ENCODE measurements at regions not wholly inside any gene's neighbourhood (a gene's known extent, or its start where the extent isn't known, plus 50 kb on each side); places are given as distances from the start of the nearest gene placed in this dataset.

DNA sequence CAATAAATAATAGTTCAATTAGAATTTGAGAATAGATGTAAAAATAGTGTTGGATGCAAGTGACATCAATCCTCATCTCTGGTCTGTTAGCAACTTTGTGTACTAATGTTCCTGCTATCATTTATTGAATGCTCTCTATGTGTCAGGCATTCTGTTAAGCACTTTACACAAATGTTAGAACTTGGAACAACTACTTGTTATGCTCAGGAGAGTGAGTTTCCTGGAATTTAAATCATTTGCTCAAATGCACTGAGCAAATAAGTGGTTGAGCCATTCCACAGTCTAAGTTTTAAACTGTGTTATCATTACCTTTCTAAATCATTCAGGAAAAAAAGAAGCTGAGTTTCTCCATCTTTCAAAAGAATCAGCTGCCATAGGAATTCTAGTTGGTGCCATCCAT lies 1327.3 kb upstream of the GOT2 start:
- no peak for TF ChIP-seq CTCF (IDR thresholded peaks at IDR 0.05; ENCODE audit: poor library complexity)
- TF ChIP-seq EZH2 (IDR thresholded peaks at IDR 0.05; ENCODE audit: borderline replicate concordance): no peak
- TF ChIP-seq EZH2phosphoT487 (IDR thresholded peaks at IDR 0.05; ENCODE audit: low read depth, severe bottlenecking, unreplicated experiment): no peak
- Histone ChIP-seq H3K4me3 (no peak overlapping the region), H3K4me2 (no peak overlapping the region), H3K4me1 (ENCODE audit: insufficient read depth) (no peaks in the 10 kb centered on the region), H3K27me3 (no peaks in the 10 kb centered on the region), H3K9me3 (ENCODE audit: low read depth) (no peaks in the 10 kb centered on the region), H3K36me3 (replicated peaks; ENCODE audit: insufficient read depth, low read depth) (no peaks in the 10 kb centered on the region), H3K9me2 (replicated peaks; ENCODE audit: insufficient read depth) (no peaks in the 10 kb centered on the region), H3K79me2 (no peaks in the 10 kb centered on the region), H2AFZ (no peak overlapping the region), H3K27ac (no peak overlapping the region), H4K20me1 (ENCODE audit: insufficient read depth, poor library complexity, severe bottlenecking) (no peaks in the 10 kb centered on the region)
- no peak for DNase-seq (ENCODE audit: low spot score)

DNA sequence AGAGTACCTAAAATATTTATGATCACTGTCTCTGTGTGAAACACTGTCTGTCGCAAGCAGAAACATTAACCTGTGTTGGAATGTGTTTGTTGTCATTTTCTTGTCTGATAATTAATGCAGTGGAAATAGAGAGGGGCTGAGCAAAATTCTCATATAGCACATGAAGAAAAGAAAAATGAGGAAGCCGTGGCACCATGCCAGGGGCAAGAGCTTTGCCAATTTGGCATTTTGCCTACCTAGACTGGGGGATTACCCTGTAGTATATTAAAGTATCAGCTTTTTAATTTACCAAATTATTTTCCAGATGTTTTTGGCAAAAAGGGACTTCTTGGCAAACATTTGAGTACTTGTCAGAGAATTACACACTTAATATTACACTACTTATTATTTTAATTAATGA lies 1326.6 kb upstream of the GOT2 start:
- Histone ChIP-seq H3K79me2 (no peaks in the 10 kb centered on the region), H4K20me1 (ENCODE audit: insufficient read depth, poor library complexity, severe bottlenecking) (no peaks in the 10 kb centered on the region), H3K4me2 (no peak overlapping the region), H3K36me3 (replicated peaks; ENCODE audit: insufficient read depth, low read depth) (no peaks in the 10 kb centered on the region), H3K4me1 (ENCODE audit: insufficient read depth) (no peaks in the 10 kb centered on the region), H3K4me3 (no peak overlapping the region), H3K9me3 (ENCODE audit: low read depth) (no peaks in the 10 kb centered on the region), H3K9me2 (replicated peaks; ENCODE audit: insufficient read depth) (no peaks in the 10 kb centered on the region), H3K27ac (no peak overlapping the region), H2AFZ (no peak overlapping the region), H3K27me3 (no peaks in the 10 kb centered on the region)
- 66% methylated on average over 2 of the region's 2 CpGs for WGBS (ENCODE audit: low lambda C conversion rate, missing lambda C conversion rate)
- no peak for DNase-seq (ENCODE audit: low spot score)
- TF ChIP-seq CTCF (IDR thresholded peaks at IDR 0.05; ENCODE audit: poor library complexity) (no peak), EZH2 (IDR thresholded peaks at IDR 0.05; ENCODE audit: borderline replicate concordance) (no peak), EZH2phosphoT487 (IDR thresholded peaks at IDR 0.05; ENCODE audit: low read depth, severe bottlenecking, unreplicated experiment) (no peak)

DNA sequence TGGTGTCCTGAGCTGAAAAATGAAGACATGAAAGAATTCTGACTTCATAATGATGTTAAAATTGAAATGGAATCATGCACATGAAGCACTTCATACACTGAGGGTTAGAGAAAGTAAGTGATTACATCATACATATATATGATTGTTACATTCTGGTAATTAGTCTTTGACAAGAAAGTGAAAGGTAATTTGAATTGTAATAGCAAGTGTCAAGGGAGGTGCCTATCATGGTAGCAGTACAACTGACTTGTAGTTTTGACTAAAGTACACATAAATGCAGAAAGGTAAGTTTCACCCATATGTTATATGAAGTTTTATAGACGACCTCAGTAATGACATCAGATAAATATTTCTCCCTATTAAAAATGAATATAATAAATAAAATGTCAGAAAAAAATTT lies 1325.0 kb upstream of the GOT2 start:
- DNase-seq (ENCODE audit: low spot score): no peak
- Histone ChIP-seq H2AFZ (no peak overlapping the region), H3K4me3 (no peak overlapping the region), H3K9me2 (replicated peaks; ENCODE audit: insufficient read depth) (no peaks in the 10 kb centered on the region), H3K4me1 (ENCODE audit: insufficient read depth) (no peaks in the 10 kb centered on the region), H4K20me1 (ENCODE audit: insufficient read depth, poor library complexity, severe bottlenecking) (no peaks in the 10 kb centered on the region), H3K27me3 (no peaks in the 10 kb centered on the region), H3K9me3 (ENCODE audit: low read depth) (no peaks in the 10 kb centered on the region), H3K36me3 (replicated peaks; ENCODE audit: insufficient read depth, low read depth) (no peaks in the 10 kb centered on the region), H3K27ac (no peak overlapping the region), H3K4me2 (no peak overlapping the region), H3K79me2 (no peaks in the 10 kb centered on the region)
- 74% methylated on average over 1 of the region's 1 CpG for WGBS (ENCODE audit: low lambda C conversion rate, missing lambda C conversion rate)
- no peak for TF ChIP-seq CTCF (IDR thresholded peaks at IDR 0.05; ENCODE audit: poor library complexity)
- TF ChIP-seq EZH2phosphoT487 (IDR thresholded peaks at IDR 0.05; ENCODE audit: low read depth, severe bottlenecking, unreplicated experiment): no peak
- TF ChIP-seq EZH2 (IDR thresholded peaks at IDR 0.05; ENCODE audit: borderline replicate concordance): no peak

DNA sequence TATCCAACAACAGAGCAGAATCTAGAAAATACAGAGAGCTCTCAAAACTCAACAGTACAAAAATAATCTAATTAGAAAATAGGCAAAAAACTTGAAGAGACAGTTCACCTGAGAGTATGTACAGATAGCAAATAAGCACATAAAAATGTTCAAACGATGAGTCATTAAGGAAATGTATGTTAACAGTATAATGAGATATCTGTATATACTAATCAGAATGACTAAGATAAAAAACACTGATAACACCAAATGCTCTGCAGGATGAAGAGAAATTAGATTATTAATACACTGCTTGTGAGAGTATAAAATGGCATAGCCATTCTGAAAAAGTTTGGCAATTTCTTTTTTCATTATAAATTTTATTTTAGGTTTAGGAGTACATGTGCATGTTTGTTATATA lies 1307.6 kb upstream of the GOT2 start:
- H2AFZ ChIP-seq: no peak overlapping the region
- no peaks in the 10 kb centered on the region for H4K20me1 ChIP-seq (ENCODE audit: insufficient read depth, poor library complexity, severe bottlenecking)
- no peak for TF ChIP-seq CTCF (IDR thresholded peaks at IDR 0.05; ENCODE audit: poor library complexity)
- TF ChIP-seq EZH2phosphoT487 (IDR thresholded peaks at IDR 0.05; ENCODE audit: low read depth, severe bottlenecking, unreplicated experiment): no peak
- TF ChIP-seq EZH2 (IDR thresholded peaks at IDR 0.05; ENCODE audit: borderline replicate concordance): no peak
- no peak overlapping the region for H3K27ac ChIP-seq
- no peaks in the 10 kb centered on the region for H3K27me3 ChIP-seq
- no peaks in the 10 kb centered on the region for H3K36me3 ChIP-seq (replicated peaks; ENCODE audit: insufficient read depth, low read depth)
- no peak overlapping the region for H3K4me2 ChIP-seq
- H3K79me2 ChIP-seq: no peaks in the 10 kb centered on the region
- WGBS (ENCODE audit: low lambda C conversion rate, missing lambda C conversion rate): 61% methylated on average over 1 of the region's 1 CpG
- no peak for DNase-seq (ENCODE audit: low spot score)
- H3K9me2 ChIP-seq (replicated peaks; ENCODE audit: insufficient read depth): no peaks in the 10 kb centered on the region
- no peak overlapping the region for H3K4me3 ChIP-seq
- no peaks in the 10 kb centered on the region for H3K9me3 ChIP-seq (ENCODE audit: low read depth)
- no peaks in the 10 kb centered on the region for H3K4me1 ChIP-seq (ENCODE audit: insufficient read depth)

Measured in hepatocyte (in vitro differentiated cells).